GM13977 (cell line): ENCODE measurements at regions not wholly inside any gene's neighbourhood (a gene's known extent, or its start where the extent isn't known, plus 50 kb on each side); places are given as distances from the start of the nearest gene placed in this dataset.
"Not testable (repeated sequence)": the region's sequence is repeated elsewhere in the genome, so short reads cannot be mapped to it uniquely, and the experiment has no call there.

ENCODE experiments used
- DNase-seq: peaks from one replicate; pipeline ENCODE4 v3.0.0; 2012; ENCODE audit warnings: low spot score
- in situ Hi-C: fragments of 300-500 bp; cut with MboI; formaldehyde crosslinking; loops from one replicate; pipeline ENCODE4 v1.12.0; 2022; ENCODE audit warnings: low sequenced_read_pairs, low pct_unique_long_range_greater_than_20kb, mixed read lengths, inconsistent platforms; ENCODE audit not compliant: unreplicated experiment
- TF ChIP-seq, protein P1 (sequence below): IDR thresholded peaks from 2 replicates; pipeline ENCODE4 v1.5.1; 2012; ENCODE audit warnings: mild to moderate bottlenecking, control low read depth; ENCODE audit not compliant: insufficient read depth; ENCODE audit errors: extremely low read depth, missing control alignments

DNA sequence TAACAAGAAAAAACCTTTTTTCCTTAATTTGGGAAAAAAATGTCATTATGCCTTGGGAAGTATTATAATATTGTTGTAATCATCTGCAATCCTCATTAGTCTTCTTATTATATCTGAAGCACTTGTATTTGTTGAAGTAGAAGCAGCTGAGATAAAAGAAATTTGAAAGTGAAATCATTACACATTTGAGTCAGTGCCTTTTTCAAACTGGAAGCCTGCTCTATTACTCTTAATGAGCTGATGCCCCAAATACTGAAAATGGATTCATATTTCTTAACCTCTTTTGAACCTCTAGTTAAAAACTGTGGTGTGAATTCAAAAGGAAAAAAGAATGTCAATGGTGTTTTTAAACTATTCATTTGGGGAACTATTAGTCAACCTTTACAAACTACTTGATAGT is 1027.7 kb downstream of the NR2F1-AS1 start:
- DNase-seq, result no peak
- in situ Hi-C loops, result no loop called here
- TF ChIP-seq, protein P1, sequence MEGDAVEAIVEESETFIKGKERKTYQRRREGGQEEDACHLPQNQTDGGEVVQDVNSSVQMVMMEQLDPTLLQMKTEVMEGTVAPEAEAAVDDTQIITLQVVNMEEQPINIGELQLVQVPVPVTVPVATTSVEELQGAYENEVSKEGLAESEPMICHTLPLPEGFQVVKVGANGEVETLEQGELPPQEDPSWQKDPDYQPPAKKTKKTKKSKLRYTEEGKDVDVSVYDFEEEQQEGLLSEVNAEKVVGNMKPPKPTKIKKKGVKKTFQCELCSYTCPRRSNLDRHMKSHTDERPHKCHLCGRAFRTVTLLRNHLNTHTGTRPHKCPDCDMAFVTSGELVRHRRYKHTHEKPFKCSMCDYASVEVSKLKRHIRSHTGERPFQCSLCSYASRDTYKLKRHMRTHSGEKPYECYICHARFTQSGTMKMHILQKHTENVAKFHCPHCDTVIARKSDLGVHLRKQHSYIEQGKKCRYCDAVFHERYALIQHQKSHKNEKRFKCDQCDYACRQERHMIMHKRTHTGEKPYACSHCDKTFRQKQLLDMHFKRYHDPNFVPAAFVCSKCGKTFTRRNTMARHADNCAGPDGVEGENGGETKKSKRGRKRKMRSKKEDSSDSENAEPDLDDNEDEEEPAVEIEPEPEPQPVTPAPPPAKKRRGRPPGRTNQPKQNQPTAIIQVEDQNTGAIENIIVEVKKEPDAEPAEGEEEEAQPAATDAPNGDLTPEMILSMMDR, result no peak

GRCh38 chr5:92552206-92553160 is 1028.5 kb downstream of the NR2F1-AS1 start:
- in situ Hi-C loops, result no loop called here

GRCh38 chr5:92548346-92548745 is 1032.7 kb downstream of the NR2F1-AS1 start:
- TF ChIP-seq, protein P1, result no peak
- no peak for DNase-seq
- in situ Hi-C loops, result no loop called here

More at GRCh38 chr5:92552206-92553160, 1028.5 kb downstream of the NR2F1-AS1 start:
- DNase-seq, result no peak
- TF ChIP-seq, protein P1, result no peak

- in situ Hi-C loops, result no loop called here
- TF ChIP-seq, protein P1, result no peak
Measured at GRCh38 chr5:92544596-92544995, 1036.4 kb downstream of the NR2F1-AS1 start.

DNA sequence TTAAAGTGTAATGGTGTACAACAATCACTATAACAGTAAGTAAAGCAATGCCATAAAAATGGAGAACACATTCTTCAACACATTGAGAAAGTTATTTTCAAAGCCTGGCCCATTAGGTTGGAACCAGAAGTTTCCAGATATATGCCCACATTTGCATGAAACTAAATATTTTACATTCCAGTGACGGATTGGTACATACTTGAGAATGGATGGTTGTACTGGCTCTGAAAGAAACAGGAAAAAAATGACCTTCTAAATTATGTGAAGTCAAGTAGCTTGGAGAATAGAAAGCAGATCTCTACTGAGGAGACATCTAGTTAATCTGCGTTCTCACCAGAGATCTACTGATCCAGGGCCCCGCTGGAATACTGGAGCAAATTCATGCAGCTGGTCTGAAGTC is 1037.0 kb downstream of the NR2F1-AS1 start:
- no peak for DNase-seq

More at GRCh38 chr5:92544596-92544995, 1036.4 kb downstream of the NR2F1-AS1 start:
- DNase-seq, result no peak

GRCh38 chr5:92543201-92543600 is 1037.8 kb downstream of the NR2F1-AS1 start:
- in situ Hi-C loops, result no loop called here

More for the DNA sequence above, 1037.0 kb downstream of the NR2F1-AS1 start:
- TF ChIP-seq, protein P1, result no peak
- in situ Hi-C loops, result no loop called here

GRCh38 chr5:92542017-92542416 is 1039.0 kb downstream of the NR2F1-AS1 start:
- in situ Hi-C loops, DNase-seq: not testable (repeated sequence)

More at GRCh38 chr5:92543201-92543600, 1037.8 kb downstream of the NR2F1-AS1 start:
- DNase-seq, result no peak
- TF ChIP-seq, protein P1, result no peak
